IMR-90 (cell line): ENCODE measurements at regions not wholly inside any gene's neighbourhood (a gene's known extent, or its start where the extent isn't known, plus 50 kb on each side); places are given as distances from the start of the nearest gene placed in this dataset.

ENCODE experiments used
- CTCF ChIP-seq: conservative IDR thresholded peaks from 2 replicates; pipeline ENCODE4 v1.5.1; 2012; ENCODE audit warnings: mild to moderate bottlenecking, low read depth, low read length, improper control_type of control experiment
- RFX5 ChIP-seq: IDR thresholded peaks from 2 replicates; pipeline ENCODE4 v1.8.0; 2012; ENCODE audit warnings: low read depth, mild to moderate bottlenecking, low read length, moderate library complexity

- no peak for TF ChIP-seq CTCF
- no peak for TF ChIP-seq RFX5
Observed at GRCh38 chr2:152815634-152816257, 97.3 kb downstream of the ARL6IP6 start.
